Stimulated activated CD4-positive, alpha-beta T cell treated with anti-CD3 and anti-CD28 coated beads, Interleukin-1b, Interleukin-23, amount 100 ng/mL, for 4 hours (primary cell): ENCODE measurements at regions not wholly inside any gene's neighbourhood (a gene's known extent, or its start where the extent isn't known, plus 50 kb on each side); places are given as distances from the start of the nearest gene placed in this dataset.
A peak's percentile ranks its signal among the peaks of the same experiment; 100 is the strongest.

Source experiments
- DNase-seq, 2 donors: peaks; one replicate each; pipeline ENCODE4 v3.0.0-alpha.2; 2020; ENCODE audit warnings: low read depth in 2 of 2

- DNase-seq = peak in 1 of 2 donors; percentile 33
These were observed 49.8 kb upstream of the BAHCC1 start for GRCh38 chr17:81345228-81346089.
